GM21529 (cell line): ENCODE measurements at regions not wholly inside any gene's neighbourhood (a gene's known extent, or its start where the extent isn't known, plus 50 kb on each side); places are given as distances from the start of the nearest gene placed in this dataset.
"Not testable (repeated sequence)": the region's sequence is repeated elsewhere in the genome, so short reads cannot be mapped to it uniquely, and the experiment has no call there.

Experiments
- ATAC-seq: cut with Tn5 transposase; IDR thresholded peaks from one replicate; pipeline ENCODE4 v1.9.1; 2021; ENCODE audit not compliant: unreplicated experiment

DNA sequence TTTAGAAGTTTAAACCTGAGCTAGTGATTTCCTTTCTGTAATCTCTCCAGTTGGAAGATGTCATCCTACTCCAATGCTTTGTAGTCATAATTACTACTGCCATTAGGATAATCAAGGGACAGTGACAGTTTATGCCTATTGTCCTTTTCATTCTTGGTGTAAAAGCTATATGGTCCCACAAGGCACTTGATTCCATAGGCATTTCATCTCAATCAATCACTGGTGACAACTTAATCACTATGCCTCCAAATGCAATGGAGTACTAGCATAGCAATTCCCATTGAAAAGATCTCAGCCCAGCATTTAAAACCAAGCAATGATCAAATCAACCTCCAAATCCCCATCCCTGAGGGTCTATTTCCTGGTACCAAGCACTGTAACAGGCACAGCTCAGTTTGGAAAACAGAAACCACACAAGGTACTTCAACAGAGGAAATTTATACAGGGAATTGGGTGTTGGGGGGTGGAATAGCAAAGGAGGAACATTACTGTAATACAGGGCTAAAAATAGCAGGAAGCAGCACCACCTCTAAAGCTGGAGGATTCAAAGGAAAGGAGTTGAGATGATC, 51.0 kb downstream of the FHIP2A start:
- ATAC-seq = no peak

DNA sequence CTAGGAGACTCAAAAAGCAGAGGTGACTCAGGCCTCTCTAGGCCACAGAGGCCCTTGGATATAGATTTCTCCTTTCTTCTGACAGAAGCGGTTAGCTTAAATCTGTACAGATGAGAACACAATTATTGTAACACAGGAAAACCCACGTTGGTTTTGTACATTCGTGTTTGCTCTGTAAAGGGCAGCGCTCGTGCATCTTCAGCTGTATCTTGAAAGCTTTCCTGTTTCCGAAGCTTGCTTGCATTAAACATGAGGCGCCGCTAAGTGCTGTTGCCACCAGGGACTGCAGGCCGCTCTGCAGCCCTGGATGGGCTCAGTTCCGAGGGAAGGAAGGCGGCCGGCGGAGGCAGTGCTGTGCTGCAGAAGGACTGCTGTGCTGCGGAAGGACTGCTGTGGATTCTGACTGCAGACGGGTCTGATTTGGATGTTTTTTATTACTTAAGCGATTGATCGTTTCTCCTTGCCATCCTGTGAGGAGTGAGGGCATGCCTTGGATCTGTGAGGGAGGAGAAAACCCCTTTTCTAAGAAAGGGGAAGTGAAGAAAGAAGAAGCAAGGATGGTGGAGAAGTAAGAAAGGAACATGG, 53.3 kb downstream of the FHIP2A start:
- ATAC-seq = no peak

DNA sequence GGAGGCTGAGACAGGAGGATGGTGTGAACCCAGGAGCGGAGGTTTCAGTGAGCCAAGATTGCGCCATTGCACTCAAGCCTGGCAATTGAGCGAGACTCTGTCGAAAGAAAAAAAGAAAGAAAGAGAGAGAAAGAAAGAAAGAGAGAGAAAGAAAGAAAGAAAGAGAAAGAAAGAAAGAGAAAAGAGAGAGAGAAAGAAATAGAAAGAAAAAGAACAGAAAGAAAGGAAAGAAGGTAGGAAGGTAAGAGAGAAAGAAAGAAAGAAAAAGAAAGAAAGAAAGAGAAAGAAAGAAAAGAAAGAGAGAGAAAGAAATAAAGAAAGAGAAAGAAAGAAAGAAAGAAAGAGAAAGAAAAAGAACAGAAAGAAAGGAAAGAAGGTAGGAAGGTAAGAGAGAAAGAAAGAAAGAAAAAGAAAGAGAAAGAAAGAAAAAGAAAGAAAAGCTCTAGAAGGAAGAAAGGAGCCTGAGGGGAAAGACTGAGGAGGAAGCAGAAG, 54.1 kb downstream of the FHIP2A start:
- ATAC-seq = not testable (repeated sequence)

DNA sequence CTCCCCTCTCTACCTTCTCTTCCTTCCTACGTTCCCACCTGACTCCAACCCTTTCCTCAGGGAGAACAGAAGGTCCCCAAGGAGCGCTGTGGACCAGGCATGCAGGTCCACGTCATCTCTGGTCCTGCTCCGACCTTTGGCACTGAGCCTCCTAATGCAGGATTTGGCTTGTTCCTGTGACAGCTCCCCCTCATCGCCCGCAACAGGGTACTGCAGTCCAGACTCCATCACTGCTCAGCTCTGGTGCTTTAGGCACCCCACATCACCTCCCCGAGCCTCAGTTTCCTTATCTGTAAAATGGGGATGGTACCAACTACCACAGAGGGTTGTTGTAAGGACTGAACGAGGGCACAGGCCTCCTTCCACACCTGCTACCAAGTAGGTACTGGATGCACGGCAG, 54.6 kb downstream of the FHIP2A start:
- no peak for ATAC-seq

DNA sequence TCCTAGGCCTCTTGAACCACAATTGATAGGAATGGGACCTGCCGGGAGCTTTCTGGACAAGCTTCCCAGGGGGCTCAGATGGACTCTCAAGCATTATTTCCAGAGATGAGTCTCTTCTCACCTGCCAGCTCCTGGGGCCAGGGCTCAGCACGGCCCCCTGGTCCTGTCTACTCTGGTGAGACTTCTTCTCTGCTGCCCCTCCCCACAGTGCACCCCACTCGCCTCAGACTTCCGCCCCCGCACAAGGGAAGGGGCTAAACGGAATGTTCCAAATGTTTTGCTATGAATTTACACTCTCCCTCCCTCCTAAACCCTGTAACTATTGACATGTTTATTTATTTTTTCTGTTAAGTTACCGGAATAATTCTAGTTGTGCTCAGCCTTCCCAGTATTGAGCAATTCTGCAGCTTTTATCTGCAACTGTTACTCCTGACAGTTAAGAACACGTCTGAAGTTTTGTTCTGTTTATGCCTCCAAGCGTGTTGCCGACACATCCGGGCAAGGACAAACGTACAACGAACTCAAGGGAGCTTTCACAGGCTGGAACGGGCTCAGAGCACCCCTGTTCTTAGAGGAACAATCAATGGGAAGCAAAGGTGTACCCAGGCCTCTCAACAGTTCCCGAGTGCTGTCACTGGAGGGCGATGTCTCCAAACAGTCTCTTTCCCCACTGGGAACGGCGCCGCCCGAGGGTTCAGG, 55.2 kb downstream of the FHIP2A start:
- ATAC-seq = peak; percentile 87

DNA sequence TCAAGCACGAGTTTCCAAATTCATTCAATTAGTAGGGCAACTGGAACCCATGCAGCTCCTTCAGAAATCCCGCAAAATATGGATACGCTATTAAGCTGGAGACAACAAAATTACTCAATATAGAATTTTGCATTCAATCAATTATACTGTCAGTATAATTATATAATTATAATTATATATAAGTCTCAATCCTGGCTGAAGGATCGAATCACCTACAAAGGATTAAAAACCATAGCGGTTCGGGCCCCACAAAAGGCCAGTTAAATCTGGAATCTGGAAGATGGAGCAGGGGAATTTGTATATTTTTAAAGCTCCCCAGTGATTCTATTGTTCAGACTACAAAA, 55.7 kb downstream of the FHIP2A start:
- ATAC-seq = no peak

DNA sequence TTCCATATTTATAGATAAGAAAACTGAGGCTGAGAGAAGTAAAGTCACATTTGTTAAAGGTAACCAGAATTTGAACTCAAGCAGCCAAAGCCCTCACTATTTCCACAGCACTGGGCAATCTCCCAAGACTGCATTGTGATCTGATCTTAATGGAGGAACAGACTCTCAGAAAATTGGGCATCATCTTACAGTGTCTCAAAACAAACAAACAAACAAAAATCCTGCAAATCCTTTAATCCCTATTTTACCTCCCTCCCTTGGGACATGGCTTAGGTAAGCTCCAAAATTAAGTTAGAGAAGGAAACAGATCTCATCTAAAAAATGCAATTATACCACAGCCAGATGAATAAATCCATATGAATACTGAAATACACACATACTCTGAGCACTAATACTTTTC, 57.5 kb downstream of the FHIP2A start:
- no peak for ATAC-seq

DNA sequence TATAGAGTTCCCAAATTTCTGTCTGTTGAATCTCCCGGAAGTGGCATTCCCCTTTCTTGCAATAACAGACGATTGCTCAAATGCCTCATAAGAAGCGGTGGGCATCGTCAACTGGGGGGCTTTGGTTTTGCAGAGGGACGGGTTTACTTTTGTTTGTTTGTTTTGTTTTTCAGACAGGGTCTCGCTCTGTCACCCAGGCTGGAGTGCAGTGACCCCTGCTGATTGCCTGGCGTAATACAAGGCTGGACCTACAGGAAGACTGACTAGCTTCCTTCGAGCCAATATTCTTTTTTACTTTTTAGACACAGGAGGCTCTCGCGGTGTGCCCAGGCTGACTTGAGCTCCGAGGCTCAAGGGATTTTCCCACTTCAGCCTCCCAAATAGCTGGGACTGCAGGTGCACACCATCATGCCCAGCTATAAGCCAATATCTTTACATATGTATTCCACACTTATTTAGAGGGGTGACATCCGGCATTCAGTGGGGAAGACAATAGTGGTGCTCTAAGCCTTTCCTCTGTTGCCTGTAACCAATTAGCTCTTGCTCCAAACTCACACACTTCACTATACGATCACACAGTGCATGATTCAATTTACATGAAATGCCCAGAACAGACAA, 58.1 kb downstream of the FHIP2A start:
- peak; percentile 68 for ATAC-seq

DNA sequence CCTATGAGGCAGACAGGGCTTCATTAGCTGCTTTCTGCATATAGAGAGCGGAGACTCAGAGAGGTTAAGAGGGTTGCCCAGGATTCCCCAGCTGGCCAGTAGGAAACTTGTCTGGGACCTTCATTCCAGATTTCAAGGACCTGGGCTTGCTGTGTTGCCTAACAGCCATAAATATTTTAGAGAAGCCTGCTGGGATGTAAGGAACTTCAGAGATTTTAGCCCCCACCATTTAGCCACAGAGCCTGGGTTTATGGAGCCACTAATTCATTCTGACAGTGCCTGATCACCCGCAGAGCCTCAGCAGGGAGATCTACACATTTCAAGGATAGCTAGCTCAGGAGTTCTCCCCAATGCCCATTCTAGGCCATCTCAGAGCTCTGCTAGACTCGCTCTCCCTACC, 56.6 kb upstream of the TRUB1 start:
- no peak for ATAC-seq

DNA sequence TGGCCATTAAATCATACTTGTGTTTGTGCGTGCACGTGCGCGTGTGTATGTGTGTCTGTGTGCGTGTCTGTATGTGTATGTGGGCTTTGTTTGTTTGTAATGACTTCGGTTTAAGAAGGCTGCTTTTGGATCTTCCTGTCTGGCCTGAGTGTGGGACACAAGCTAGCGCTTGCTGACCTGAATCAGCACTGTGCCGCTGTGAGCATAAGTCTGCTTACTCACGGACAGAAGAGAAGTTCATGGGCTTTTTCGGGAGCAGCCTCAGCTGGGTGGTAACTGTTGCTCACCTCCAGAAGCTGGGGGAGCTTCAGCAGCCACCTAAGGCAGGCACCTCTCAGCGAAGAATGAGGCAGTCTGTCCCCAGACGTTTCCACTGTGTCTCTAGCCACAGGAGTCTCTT, 56.1 kb upstream of the TRUB1 start:
- no peak for ATAC-seq

DNA sequence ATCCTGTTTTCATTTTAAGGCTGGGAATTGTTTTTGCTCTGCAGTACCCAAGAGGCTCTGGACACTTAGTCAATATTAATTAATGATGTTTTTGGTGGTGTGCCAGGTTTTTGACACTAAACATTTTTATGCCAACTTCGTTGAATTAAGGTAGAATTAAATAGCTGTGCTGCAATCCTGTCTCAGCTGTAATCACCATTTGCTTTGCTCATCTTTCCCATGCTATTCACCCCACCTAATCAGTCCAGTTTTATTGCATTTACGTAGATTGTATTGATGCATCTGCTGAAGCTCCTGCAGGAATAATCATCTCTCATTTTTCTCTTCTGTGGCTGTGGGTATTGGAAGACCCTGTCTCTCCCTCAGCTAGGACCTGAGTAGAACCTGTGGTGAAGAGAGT, 52.6 kb upstream of the TRUB1 start:
- ATAC-seq = no peak
